ENCODE measurements at regions not wholly inside any gene's neighbourhood (a gene's known extent, or its start where the extent isn't known, plus 50 kb on each side); places are given as distances from the start of the nearest gene placed in this dataset.

GRCh38 chr5:106306313-106307028, 1364.3 kb downstream of the EFNA5 start:
- no peak overlapping the region for H3K27ac ChIP-seq
- no peak for TF ChIP-seq POLR2A (IDR thresholded peaks at IDR 0.05)
- no peak for TF ChIP-seq POLR2AphosphoS5 (IDR thresholded peaks at IDR 0.05)
- no peak for TF ChIP-seq CTCF (IDR thresholded peaks at IDR 0.05)
- no peak overlapping the region for H3K4me3 ChIP-seq
- intact Hi-C loops (cut with DNase I) = no loop called here
- H3K27me3 ChIP-seq (replicated peaks; ENCODE audit: insufficient read depth) = no peaks in the 10 kb centered on the region
- WGBS = 72% methylated on average over 4 of the region's 4 CpGs
- no peak for DNase-seq (ENCODE audit: low spot score)
- H3K4me1 ChIP-seq (replicated peaks) = no peaks in the 10 kb centered on the region
- no peaks in the 10 kb centered on the region for H3K9me3 ChIP-seq
- no peaks in the 10 kb centered on the region for H3K36me3 ChIP-seq

- Histone ChIP-seq H3K4me1 (replicated peaks) (no peaks in the 10 kb centered on the region), H3K36me3 (no peaks in the 10 kb centered on the region), H3K27me3 (replicated peaks; ENCODE audit: insufficient read depth) (no peaks in the 10 kb centered on the region), H3K9me3 (no peaks in the 10 kb centered on the region), H3K27ac (no peak overlapping the region), H3K4me3 (no peak overlapping the region)
- intact Hi-C loops (cut with DNase I) = no loop called here
- no peak for DNase-seq (ENCODE audit: low spot score)
- 84% methylated on average over 2 of the region's 2 CpGs for WGBS
- TF ChIP-seq POLR2A (IDR thresholded peaks at IDR 0.05) (no peak), POLR2AphosphoS5 (IDR thresholded peaks at IDR 0.05) (no peak), CTCF (IDR thresholded peaks at IDR 0.05) (no peak)
Measured at GRCh38 chr5:106303911-106304310, 1366.8 kb downstream of the EFNA5 start.

- no peaks in the 10 kb centered on the region for H3K27me3 ChIP-seq (replicated peaks; ENCODE audit: insufficient read depth)
- H3K9me3 ChIP-seq = no peaks in the 10 kb centered on the region
- 4% methylated on average over 2 of the region's 2 CpGs for WGBS
- DNase-seq (ENCODE audit: low spot score) = no peak
- intact Hi-C loops (cut with DNase I) = no loop called here
- no peak overlapping the region for H3K27ac ChIP-seq
- H3K36me3 ChIP-seq = no peaks in the 10 kb centered on the region
- TF ChIP-seq POLR2AphosphoS5 (IDR thresholded peaks at IDR 0.05) (no peak), CTCF (IDR thresholded peaks at IDR 0.05) (no peak), POLR2A (IDR thresholded peaks at IDR 0.05) (no peak)
- no peak overlapping the region for H3K4me3 ChIP-seq
- no peaks in the 10 kb centered on the region for H3K4me1 ChIP-seq (replicated peaks)
Measured at GRCh38 chr5:106292654-106293053, 1378.1 kb downstream of the EFNA5 start.

GRCh38 chr5:106290841-106291240, 1379.9 kb downstream of the EFNA5 start:
- Histone ChIP-seq H3K27ac (no peak overlapping the region), H3K4me1 (replicated peaks) (no peaks in the 10 kb centered on the region), H3K36me3 (no peaks in the 10 kb centered on the region), H3K4me3 (no peak overlapping the region), H3K9me3 (no peaks in the 10 kb centered on the region), H3K27me3 (replicated peaks; ENCODE audit: insufficient read depth) (no peaks in the 10 kb centered on the region)
- intact Hi-C loops (cut with DNase I) = no loop called here
- no peak for DNase-seq (ENCODE audit: low spot score)
- TF ChIP-seq POLR2A (IDR thresholded peaks at IDR 0.05) (no peak), CTCF (IDR thresholded peaks at IDR 0.05) (no peak), POLR2AphosphoS5 (IDR thresholded peaks at IDR 0.05) (no peak)
- WGBS = 92% methylated on average over 1 of the region's 1 CpG

GRCh38 chr5:106288979-106289378, 1381.8 kb downstream of the EFNA5 start:
- intact Hi-C loops (cut with DNase I) = no loop called here
- TF ChIP-seq POLR2A (IDR thresholded peaks at IDR 0.05) = no peak
- no peak for TF ChIP-seq CTCF (IDR thresholded peaks at IDR 0.05)
- TF ChIP-seq POLR2AphosphoS5 (IDR thresholded peaks at IDR 0.05) = no peak
- Histone ChIP-seq H3K4me3 (no peak overlapping the region), H3K27me3 (replicated peaks; ENCODE audit: insufficient read depth) (no peaks in the 10 kb centered on the region), H3K4me1 (replicated peaks) (no peaks in the 10 kb centered on the region), H3K27ac (no peak overlapping the region), H3K36me3 (no peaks in the 10 kb centered on the region), H3K9me3 (no peaks in the 10 kb centered on the region)
- DNase-seq (ENCODE audit: low spot score) = no peak
- whole genome bisulfite sequencing = 60% methylated on average over 3 of the region's 3 CpGs
